Activated CD8-positive, alpha-beta memory T cell treated with anti-CD3 and anti-CD28 coated beads, Interleukin-2, amount 50 U/mL, for 48 hours (primary cell): ENCODE measurements at regions not wholly inside any gene's neighbourhood (a gene's known extent, or its start where the extent isn't known, plus 50 kb on each side); places are given as distances from the start of the nearest gene placed in this dataset.
"Not testable (repeated sequence)": the region's sequence is repeated elsewhere in the genome, so short reads cannot be mapped to it uniquely, and the experiment has no call there.

Experiments used
- DNase-seq: peaks from one replicate; pipeline ENCODE4 v3.0.0-alpha.2; 2020

GRCh38 chr12:13552830-13553229 lies 356.3 kb downstream of the EMP1 start:
- DNase-seq, result no peak

- DNase-seq, result no peak
Measured at GRCh38 chr12:13547283-13547682, 350.8 kb downstream of the EMP1 start.

- DNase-seq, result no peak
Measured at GRCh38 chr12:13546231-13546630, 349.7 kb downstream of the EMP1 start.

DNA sequence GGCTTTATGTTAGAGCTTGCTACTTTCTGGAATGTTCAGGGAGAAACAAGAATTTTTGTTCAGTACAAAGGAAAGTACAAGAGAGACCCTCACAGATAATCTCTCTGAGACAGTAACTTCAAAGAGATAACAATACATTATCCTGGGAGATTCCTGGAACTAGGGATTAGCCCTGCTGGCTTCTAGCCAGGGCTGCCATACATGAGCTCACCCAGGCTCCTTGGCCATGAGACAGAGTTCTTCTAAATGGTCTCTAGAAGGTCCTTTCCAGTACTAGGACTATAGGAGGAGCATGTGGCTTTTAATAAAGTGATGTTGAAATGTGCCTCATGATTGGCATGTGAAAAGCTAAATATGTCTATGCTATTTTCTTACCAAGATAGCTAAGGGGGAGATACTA lies 342.5 kb downstream of the EMP1 start:
- DNase-seq, result no peak

GRCh38 chr12:13538136-13538535 lies 341.6 kb downstream of the EMP1 start:
- DNase-seq, result no peak

DNA sequence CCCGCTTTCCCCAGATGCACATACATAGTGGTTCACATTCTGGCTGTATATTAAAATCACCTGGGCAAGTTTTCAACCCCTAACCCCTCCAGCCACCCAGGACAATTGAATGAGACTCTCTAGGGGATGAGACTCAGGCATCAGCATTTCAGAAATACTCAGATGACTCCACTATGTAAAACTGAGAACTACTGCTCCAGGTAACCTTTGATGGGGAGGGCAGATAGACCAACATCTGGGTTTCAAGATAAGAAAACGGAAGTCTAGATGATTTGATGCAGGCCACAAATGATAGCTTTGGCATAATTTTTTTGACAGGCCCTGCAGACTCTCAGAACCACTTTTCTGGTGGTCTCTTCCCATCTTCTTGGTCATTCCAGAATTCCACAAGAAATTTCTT lies 341.1 kb downstream of the EMP1 start:
- DNase-seq, result no peak

DNA sequence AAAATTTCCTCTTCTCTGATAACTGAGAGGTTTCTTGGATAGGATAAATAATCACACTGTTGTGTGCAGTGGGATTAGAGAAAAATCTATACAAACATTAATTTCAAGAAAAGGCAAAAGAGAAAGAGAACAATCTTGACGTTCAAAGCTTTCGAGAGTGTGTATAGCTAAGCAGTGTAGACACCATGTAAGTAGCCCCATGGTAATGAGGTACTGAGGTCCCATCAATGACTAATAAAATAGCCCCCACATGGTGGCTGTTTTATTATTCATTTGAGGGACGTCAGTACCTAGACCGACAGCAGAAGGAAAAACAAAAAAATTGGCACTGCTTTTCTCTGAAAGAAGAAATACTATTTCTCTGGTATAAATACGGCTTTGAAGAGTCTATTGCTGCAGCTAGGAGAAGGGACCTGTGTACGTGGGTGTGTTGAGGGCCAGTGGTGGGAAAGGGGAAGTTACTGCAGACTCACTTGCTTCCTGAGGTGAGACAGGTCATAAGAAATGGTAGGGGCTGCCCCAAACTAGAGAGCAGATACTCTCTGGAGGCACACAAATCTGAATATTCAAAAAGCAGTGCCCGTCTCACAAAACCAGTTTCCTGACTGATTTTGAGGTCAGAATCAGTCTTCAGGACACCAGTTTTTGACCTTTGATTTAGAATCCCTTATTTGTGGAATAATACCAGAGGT lies 339.8 kb downstream of the EMP1 start:
- DNase-seq, result no peak

DNA sequence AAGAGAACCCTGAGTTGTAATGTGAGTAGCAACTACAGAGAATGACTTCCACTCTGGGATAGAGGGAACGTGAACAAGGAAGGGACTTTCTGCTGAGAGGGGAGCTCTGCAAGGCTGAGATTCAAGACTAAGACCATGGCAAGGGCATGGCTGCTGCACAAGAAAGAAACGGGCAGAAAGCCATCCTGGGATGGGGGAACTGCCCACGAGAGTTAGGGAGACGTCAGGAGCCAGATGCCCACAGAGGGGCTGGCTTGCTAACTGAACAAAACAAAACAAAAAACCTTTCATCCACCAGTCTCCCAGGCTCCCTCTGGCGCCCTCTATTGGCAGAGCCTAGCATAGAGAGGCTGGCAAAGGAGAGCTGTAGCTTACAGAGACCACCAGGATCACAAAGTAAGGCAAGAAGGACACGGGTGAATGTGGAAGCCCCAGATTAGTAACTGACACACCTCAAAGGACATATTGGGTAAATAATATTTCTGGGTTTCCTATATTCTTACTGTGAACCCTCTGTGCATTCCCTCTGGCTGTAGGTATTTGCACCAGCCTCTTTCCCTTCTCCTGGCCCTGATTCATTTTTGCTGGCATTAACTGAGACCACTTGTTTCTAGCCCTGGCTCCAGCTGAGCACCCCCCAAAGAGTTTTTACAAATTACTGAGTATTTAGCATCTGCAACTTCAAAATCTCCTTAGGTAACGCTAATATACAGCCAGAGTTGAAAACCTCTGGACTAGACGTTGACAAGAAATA lies 338.3 kb downstream of the EMP1 start:
- peak; percentile 87 for DNase-seq

GRCh38 chr12:13534242-13534641 lies 337.7 kb downstream of the EMP1 start:
- no peak for DNase-seq

DNA sequence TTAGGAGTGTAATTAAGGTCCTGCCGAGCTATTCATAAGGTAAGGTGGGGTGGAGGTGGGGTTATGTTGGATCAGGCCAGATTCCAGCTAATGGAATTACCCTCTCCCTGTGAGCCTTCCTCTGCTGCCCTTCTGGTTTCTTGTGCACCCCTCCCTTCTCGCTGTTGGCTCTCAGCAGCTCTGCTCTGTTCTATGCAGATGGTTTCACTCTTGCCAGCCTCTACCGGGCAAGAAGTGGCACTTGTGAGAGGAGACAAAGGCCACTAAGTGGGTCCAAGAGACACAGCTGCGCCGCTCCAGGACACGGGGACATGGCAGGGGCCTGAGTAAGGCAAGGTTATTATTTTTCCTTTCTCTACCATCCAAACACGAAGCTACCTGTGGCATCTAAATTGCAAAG lies 334.4 kb downstream of the EMP1 start:
- no peak for DNase-seq

DNA sequence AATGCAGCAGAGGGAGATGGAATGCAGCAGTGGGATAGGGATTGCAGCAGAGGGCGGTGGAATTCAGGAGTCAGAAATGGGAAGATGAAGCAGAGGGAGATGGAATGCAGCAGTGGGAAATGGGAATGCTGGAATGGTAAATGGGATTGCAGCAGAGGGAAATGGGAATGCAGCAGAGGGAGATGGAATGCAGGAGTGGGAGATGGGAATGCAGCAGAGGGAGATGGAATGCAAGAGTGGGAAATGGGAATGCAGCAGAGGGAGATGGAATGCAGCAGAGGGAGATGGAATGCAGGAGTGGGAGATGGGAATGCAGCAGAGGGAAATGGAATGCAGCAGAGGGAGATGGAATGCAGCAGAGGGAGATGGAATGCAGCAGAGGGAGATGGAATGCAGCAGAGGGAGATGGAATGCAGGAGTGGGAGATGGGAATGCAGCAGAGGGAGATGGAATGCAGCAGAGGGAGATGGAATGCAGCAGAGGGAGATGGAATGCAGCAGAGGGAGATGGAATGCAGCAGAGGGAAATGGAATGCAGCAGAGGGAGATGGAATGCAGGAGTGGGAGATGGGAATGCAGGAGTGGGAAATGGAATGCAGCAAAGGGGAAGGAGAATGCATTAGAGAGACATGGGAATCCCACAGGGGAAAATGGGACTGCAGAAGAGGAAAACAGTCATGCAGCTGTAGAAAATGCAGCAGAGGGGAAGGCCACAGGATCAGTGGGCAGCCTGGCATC lies 329.8 kb downstream of the EMP1 start:
- DNase-seq, result not testable (repeated sequence)

GRCh38 chr12:13523536-13524307 lies 327.2 kb downstream of the EMP1 start:
- DNase-seq, result no peak

- not testable (repeated sequence) for DNase-seq
Measured at GRCh38 chr12:13518034-13518433, 321.5 kb downstream of the EMP1 start.

DNA sequence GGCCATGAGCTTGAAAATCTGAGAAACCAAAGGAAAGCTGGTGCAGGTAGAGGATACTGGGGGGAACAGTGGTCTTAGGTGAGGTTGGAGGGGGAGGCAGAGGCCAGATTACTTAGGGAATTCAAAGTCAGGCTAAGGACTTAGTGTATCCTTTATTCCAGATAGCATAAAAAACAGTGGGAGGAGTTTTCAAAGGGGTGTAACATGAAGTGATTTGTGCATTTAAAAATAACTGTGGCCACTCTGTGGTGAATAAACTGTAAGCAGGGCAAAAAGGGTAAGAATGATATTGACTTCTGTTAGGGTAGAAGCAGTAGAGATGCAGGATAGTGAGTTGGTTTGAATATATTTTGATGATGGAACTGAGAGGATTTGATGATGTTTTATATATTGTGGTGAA lies 313.2 kb downstream of the EMP1 start:
- no peak for DNase-seq

GRCh38 chr12:13505636-13506035 lies 309.1 kb downstream of the EMP1 start:
- no peak for DNase-seq

DNA sequence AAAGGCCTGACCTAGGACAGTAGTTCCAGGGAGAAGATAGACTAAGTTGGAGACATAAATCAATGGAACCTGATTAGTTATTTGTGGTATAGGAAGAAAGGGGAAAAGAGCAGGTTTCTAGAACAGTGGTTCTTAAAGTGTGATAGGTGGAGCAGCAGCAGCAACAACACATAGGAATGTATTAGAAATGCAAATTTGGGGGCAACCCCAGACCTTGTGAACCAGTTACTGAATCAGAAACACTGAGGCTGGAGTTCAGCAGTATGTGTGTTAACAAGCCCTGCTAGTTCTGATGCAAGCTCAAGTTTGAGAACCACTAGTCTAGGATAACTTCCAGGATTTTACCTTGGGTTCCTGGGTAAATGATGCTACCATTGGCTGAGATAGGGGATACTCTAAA lies 308.7 kb downstream of the EMP1 start:
- DNase-seq, result no peak

GRCh38 chr12:13504736-13505135 lies 308.2 kb downstream of the EMP1 start:
- DNase-seq, result no peak

- DNase-seq, result no peak
Measured at GRCh38 chr12:13504074-13504473, 307.5 kb downstream of the EMP1 start.

- DNase-seq, result no peak
Measured at GRCh38 chr12:13503094-13503835, 306.7 kb downstream of the EMP1 start.

- no peak for DNase-seq
Measured at GRCh38 chr12:13499008-13499407, 302.5 kb downstream of the EMP1 start.

DNA sequence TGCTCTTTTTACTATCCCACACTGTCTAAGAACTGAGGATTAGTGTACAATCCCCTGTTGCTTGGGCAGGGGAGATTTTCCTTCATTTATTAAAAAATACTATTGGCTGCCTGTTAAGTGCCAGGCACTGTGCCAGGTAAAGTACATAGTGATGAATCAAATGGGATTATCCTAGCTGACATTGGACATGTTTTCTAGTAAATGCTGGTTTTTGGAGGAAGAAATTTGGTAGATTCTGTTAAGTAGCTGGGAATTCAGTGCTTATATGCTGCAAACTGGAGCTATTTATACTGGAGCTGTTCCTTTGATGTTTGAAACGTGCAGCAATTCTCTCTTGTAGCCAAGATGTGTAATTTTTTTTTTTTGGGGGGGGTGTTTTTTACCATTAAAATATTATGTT lies 299.6 kb downstream of the EMP1 start:
- DNase-seq, result no peak

DNA sequence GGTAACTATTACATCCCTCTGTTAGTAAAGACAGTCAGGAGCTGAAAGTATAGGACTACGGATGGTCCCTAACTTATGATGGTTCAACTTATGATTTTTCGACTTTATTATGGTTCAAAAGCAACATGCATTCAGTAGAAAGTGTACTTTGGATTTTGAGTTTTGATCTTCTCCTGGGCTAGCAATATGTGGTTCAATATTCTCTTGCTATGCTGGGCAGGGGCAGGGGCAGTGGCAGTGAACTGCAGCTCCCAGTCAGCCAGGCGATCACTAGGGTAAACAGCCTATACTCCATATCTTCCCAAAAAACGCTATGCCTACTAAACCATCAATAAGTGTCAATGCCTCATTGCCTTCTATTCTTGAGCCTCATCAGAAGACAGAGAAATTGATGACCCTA lies 292.7 kb downstream of the EMP1 start:
- DNase-seq, result no peak
